ENCODE measurements at regions not wholly inside any gene's neighbourhood (a gene's known extent, or its start where the extent isn't known, plus 50 kb on each side); places are given as distances from the start of the nearest gene placed in this dataset.
"Not testable (repeated sequence)": the region's sequence is repeated elsewhere in the genome, so short reads cannot be mapped to it uniquely, and the experiment has no call there.

GRCh38 chr18:4527826-4528225, 72.7 kb upstream of the DLGAP1 start:
- DNase-seq, result not testable (repeated sequence)

- DNase-seq, result no peak
These were observed 69.0 kb upstream of the DLGAP1 start for GRCh38 chr18:4524096-4524495.

GRCh38 chr18:4511166-4511565, 56.1 kb upstream of the DLGAP1 start:
- DNase-seq, result no peak

- DNase-seq, result no peak
These were observed 55.6 kb upstream of the DLGAP1 start for GRCh38 chr18:4510711-4511110.

- DNase-seq, result no peak
These were observed 55.1 kb upstream of the DLGAP1 start for GRCh38 chr18:4510160-4510559.

All from stimulated activated CD4-positive, alpha-beta T cell treated with anti-CD3 and anti-CD28 coated beads, Interleukin-1b, Interleukin-23, amount 100 ng/mL, for 48 hours (primary cell).